ENCODE measurements at regions not wholly inside any gene's neighbourhood (a gene's known extent, or its start where the extent isn't known, plus 50 kb on each side); places are given as distances from the start of the nearest gene placed in this dataset.

DNA sequence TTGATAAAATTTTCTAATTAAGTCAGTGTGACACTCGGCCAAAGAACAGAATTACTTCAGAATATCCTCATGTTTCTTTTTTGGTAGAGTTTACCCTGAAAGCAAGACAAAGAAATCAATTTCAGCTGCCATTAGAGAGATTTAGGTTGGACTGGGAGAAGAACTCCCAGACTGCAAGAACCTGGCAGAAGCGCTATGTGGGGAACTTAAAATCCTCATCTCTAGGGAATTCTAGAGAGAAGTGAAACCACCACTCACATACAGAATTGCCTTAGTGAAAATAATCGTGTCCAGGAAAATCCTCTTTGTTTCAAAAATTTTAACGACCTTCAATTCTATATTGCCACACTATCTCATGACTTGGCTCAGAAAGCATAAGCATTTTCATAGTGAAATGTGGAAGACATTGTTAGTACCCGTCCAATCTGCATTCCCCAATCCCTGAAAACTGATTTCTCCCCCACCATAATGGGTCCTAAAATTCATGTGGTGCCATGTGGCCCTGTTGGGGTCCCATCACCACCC, 297.3 kb upstream of the MEIS1 start:
- Histone ChIP-seq H3K36me3 (replicated peaks in 1 of 2; ENCODE audit: control insufficient read depth in 1 of 2, insufficient read depth in 2 of 2, low read length in 2 of 2) (no peaks in the 10 kb centered on the region), H3K4me1 (ENCODE audit: control insufficient read depth in 1 of 2, insufficient read depth in 2 of 2, low read length in 2 of 2) (no peaks in the 10 kb centered on the region), H3K79me2 (ENCODE audit: insufficient read depth, low read length) (no peaks in the 10 kb centered on the region), H3K4me3 (replicated peaks in 1 of 3; ENCODE audit: low read depth in 2 of 3, low read length in 3 of 3) (no peak overlapping the region), H3K9me3 (replicated peaks in 1 of 2; ENCODE audit: control insufficient read depth in 1 of 2, insufficient read depth in 1 of 2, low read length in 2 of 2) (no peaks in the 10 kb centered on the region), H2AFZ (ENCODE audit: insufficient read depth, low read depth, low read length, poor library complexity, severe bottlenecking) (no peak overlapping the region), H3K4me2 (replicated peaks; ENCODE audit: extremely low read depth, low read length, poor library complexity, severe bottlenecking) (no peak overlapping the region), H3K9ac (ENCODE audit: insufficient read depth, low read length, poor library complexity, severe bottlenecking) (no peak overlapping the region), H4K20me1 (ENCODE audit: insufficient read depth, low read length) (no peaks in the 10 kb centered on the region), H3K27ac (ENCODE audit: low read depth in 1 of 2, low read length in 2 of 2) (no peak overlapping the region), H3K27me3 (ENCODE audit: control insufficient read depth in 2 of 2, insufficient read depth in 2 of 2, low read length in 2 of 2) (no peaks in the 10 kb centered on the region)
- no peak for DNase-seq
- Mint-ChIP-seq H3K27ac (no peak overlapping the region), H3K4me3 (no peak overlapping the region), H3K27me3 (ENCODE audit: low read depth in 3 of 3) (no peaks in the 10 kb centered on the region), H3K9me3 (peaks cover 2 to 20% (median 6%) of the 10 kb centered on the region in 7 donors), H3K4me1 (no peaks in the 10 kb centered on the region), H3K36me3 (no peaks in the 10 kb centered on the region)
- 80% methylated on average over 1 of the region's 5 CpGs for WGBS (ENCODE audit: insufficient coverage)
- TF ChIP-seq, protein P1, sequence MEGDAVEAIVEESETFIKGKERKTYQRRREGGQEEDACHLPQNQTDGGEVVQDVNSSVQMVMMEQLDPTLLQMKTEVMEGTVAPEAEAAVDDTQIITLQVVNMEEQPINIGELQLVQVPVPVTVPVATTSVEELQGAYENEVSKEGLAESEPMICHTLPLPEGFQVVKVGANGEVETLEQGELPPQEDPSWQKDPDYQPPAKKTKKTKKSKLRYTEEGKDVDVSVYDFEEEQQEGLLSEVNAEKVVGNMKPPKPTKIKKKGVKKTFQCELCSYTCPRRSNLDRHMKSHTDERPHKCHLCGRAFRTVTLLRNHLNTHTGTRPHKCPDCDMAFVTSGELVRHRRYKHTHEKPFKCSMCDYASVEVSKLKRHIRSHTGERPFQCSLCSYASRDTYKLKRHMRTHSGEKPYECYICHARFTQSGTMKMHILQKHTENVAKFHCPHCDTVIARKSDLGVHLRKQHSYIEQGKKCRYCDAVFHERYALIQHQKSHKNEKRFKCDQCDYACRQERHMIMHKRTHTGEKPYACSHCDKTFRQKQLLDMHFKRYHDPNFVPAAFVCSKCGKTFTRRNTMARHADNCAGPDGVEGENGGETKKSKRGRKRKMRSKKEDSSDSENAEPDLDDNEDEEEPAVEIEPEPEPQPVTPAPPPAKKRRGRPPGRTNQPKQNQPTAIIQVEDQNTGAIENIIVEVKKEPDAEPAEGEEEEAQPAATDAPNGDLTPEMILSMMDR (IDR thresholded peaks at IDR 0.05): no peak
- intact Hi-C loops (cut with micrococcal nuclease): no loop called here

DNA sequence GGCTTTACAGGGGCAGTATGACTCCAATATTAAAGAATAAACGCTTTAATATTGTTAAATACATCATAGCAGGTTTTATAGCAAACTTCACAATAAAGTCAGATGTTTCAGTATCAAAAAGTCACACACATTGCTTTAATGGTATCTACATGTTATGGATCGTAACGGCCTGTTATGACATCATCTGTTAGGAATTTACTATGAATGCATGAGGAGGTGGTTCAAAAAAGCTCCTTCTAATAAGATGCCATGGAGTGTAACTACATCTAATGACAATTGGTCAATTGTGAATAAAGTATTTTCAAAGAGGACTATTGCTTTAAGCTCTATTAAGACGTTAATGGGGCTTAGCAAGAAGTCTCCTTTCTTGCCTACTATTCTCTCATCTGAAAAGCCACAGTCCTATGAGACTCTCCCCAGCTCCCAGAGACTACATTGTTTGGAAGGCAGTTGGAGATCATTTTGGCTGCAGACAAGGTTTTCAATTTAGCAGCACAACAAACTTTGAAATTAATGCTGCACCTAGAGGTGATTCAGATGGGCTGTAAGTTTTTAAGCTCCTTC, 300.7 kb upstream of the MEIS1 start:
- Histone ChIP-seq H3K9me3 (replicated peaks in 1 of 2; ENCODE audit: control insufficient read depth in 1 of 2, insufficient read depth in 1 of 2, low read length in 2 of 2) (no peaks in the 10 kb centered on the region), H3K4me2 (replicated peaks; ENCODE audit: extremely low read depth, low read length, poor library complexity, severe bottlenecking) (no peak overlapping the region), H3K79me2 (ENCODE audit: insufficient read depth, low read length) (no peaks in the 10 kb centered on the region), H3K27me3 (ENCODE audit: control insufficient read depth in 2 of 2, insufficient read depth in 2 of 2, low read length in 2 of 2) (no peaks in the 10 kb centered on the region), H3K4me3 (replicated peaks in 1 of 3; ENCODE audit: low read depth in 2 of 3, low read length in 3 of 3) (no peak overlapping the region), H3K9ac (ENCODE audit: insufficient read depth, low read length, poor library complexity, severe bottlenecking) (no peak overlapping the region), H3K36me3 (replicated peaks in 1 of 2; ENCODE audit: control insufficient read depth in 1 of 2, insufficient read depth in 2 of 2, low read length in 2 of 2) (no peaks in the 10 kb centered on the region), H3K4me1 (ENCODE audit: control insufficient read depth in 1 of 2, insufficient read depth in 2 of 2, low read length in 2 of 2) (no peaks in the 10 kb centered on the region), H2AFZ (ENCODE audit: insufficient read depth, low read depth, low read length, poor library complexity, severe bottlenecking) (no peak overlapping the region), H4K20me1 (ENCODE audit: insufficient read depth, low read length) (no peaks in the 10 kb centered on the region), H3K27ac (ENCODE audit: low read depth in 1 of 2, low read length in 2 of 2) (no peak overlapping the region)
- no peak overlapping the region for H3K4me3 Mint-ChIP-seq
- no peak for DNase-seq
- H3K9me3 Mint-ChIP-seq: peaks cover 0 to 20% (median 6%) of the 10 kb centered on the region in 7 donors
- no peaks in the 10 kb centered on the region for H3K27me3 Mint-ChIP-seq (ENCODE audit: low read depth in 3 of 3)
- no peak overlapping the region for H3K27ac Mint-ChIP-seq
- no CpG with 5 or more reads among the region's 4 CpGs for WGBS (ENCODE audit: insufficient coverage)
- H3K36me3 Mint-ChIP-seq: no peaks in the 10 kb centered on the region
- H3K4me1 Mint-ChIP-seq: no peaks in the 10 kb centered on the region
- intact Hi-C loops (cut with micrococcal nuclease): no loop called here
- TF ChIP-seq, protein P1 (IDR thresholded peaks at IDR 0.05): no peak

Measured in CD14-positive monocyte (primary cell).